ENCODE measurements at regions not wholly inside any gene's neighbourhood (a gene's known extent, or its start where the extent isn't known, plus 50 kb on each side); places are given as distances from the start of the nearest gene placed in this dataset.

GRCh38 chr5:155878991-155879575 lies 447.9 kb upstream of the SGCD start:
- no peaks in the 10 kb centered on the region for H3K79me2 ChIP-seq (ENCODE audit: control insufficient read depth, insufficient read depth, low read length)
- intact Hi-C loops (cut with micrococcal nuclease): no loop called here
- H3K9me1 ChIP-seq (ENCODE audit: control insufficient read depth, insufficient read depth, low read length): no peaks in the 10 kb centered on the region
- H3K4me2 ChIP-seq (ENCODE audit: insufficient read depth, low read length): no peak overlapping the region
- in situ Hi-C loops (cut with MboI): no loop called here
- no peaks in the 10 kb centered on the region for H3K36me3 ChIP-seq (ENCODE audit: control insufficient read depth, insufficient read depth, low read length)
- 2% methylated on average over 6 of the region's 6 CpGs for WGBS (ENCODE audit: insufficient coverage, low coverage, missing lambda C conversion rate)
- H3K9me3 ChIP-seq (replicated peaks; ENCODE audit: control insufficient read depth, insufficient read depth, low read depth, low read length): no peaks in the 10 kb centered on the region
- no peak for FAIRE-seq
- H3K9ac ChIP-seq (ENCODE audit: insufficient read depth in 1 of 2, low read depth in 2 of 2, low read length in 2 of 2): no peak overlapping the region
- ChIA-PET POLR2A (no interaction called here), CTCF (ENCODE audit: low intra/inter-chr PET ratio) (no interaction called here)
- no TSS peak for BruUV-seq (replicated peaks)
- no peaks in the 10 kb centered on the region for H3K4me1 ChIP-seq (replicated peaks in 1 of 2; ENCODE audit: control insufficient read depth in 2 of 2, insufficient read depth in 2 of 2, low read length in 2 of 2)
- TF ChIP-seq ZFPM2 (CRISPR knock-in tag; IDR thresholded peaks at IDR 0.05): no peak
- TF ChIP-seq NFIC (IDR thresholded peaks at IDR 0.05): 0 out of 2 replicates have a peak, but pooled peaks have one; percentile 27
- no peak for TF ChIP-seq ETS2 (tag; IDR thresholded peaks at IDR 0.05; ENCODE audit: borderline replicate concordance, poor library complexity, severe bottlenecking)
- H2AFZ ChIP-seq (ENCODE audit: low read depth, low read length): no peak overlapping the region
- H3K4me3 ChIP-seq: no peak overlapping the region
- DNase-seq (ENCODE audit: extremely low read depth in 1 of 4, low spot score in 3 of 4): no peak
- ATAC-seq: no peak
- no peaks in the 10 kb centered on the region for H3K27me3 ChIP-seq (ENCODE audit: control insufficient read depth in 2 of 2, insufficient read depth in 2 of 2, low read length in 2 of 2)
- no peaks in the 10 kb centered on the region for H4K20me1 ChIP-seq (replicated peaks; ENCODE audit: control insufficient read depth, insufficient read depth, low read length)
- no peak overlapping the region for H3K27ac ChIP-seq (ENCODE audit: extremely low read depth, low read depth, low read length)

DNA sequence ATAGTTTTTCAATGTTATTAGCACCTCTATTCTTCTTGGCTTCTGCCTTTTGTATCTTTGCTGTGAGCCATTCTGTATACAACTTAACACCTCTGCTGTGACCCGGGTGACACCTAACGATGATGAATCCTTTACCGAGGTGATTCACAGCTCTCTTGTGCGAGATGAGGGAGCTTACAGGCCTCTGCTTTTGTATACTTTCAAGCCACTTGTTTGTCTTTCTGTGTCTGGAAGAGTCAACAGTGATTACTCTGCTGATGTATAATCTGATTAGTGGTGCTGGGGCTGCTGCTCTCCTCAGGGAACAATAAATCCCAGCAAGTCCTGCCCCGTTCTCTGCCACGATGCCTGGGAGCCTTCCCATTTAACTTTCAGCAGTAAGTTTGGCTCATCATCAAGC lies 442.9 kb upstream of the SGCD start:
- no TSS peak for BruUV-seq (replicated peaks)
- Histone ChIP-seq H3K27me3 (ENCODE audit: control insufficient read depth in 2 of 2, insufficient read depth in 2 of 2, low read length in 2 of 2) (no peaks in the 10 kb centered on the region), H3K27ac (ENCODE audit: extremely low read depth, low read depth, low read length) (no peak overlapping the region), H3K4me1 (replicated peaks in 1 of 2; ENCODE audit: control insufficient read depth in 2 of 2, insufficient read depth in 2 of 2, low read length in 2 of 2) (no peaks in the 10 kb centered on the region), H2AFZ (ENCODE audit: low read depth, low read length) (no peak overlapping the region), H3K4me2 (ENCODE audit: insufficient read depth, low read length) (no peak overlapping the region), H3K9ac (ENCODE audit: insufficient read depth in 1 of 2, low read depth in 2 of 2, low read length in 2 of 2) (no peak overlapping the region), H4K20me1 (replicated peaks; ENCODE audit: control insufficient read depth, insufficient read depth, low read length) (no peaks in the 10 kb centered on the region), H3K36me3 (ENCODE audit: control insufficient read depth, insufficient read depth, low read length) (no peaks in the 10 kb centered on the region), H3K4me3 (no peak overlapping the region), H3K79me2 (ENCODE audit: control insufficient read depth, insufficient read depth, low read length) (no peaks in the 10 kb centered on the region), H3K9me3 (replicated peaks; ENCODE audit: control insufficient read depth, insufficient read depth, low read depth, low read length) (no peaks in the 10 kb centered on the region), H3K9me1 (ENCODE audit: control insufficient read depth, insufficient read depth, low read length) (no peaks in the 10 kb centered on the region)
- in situ Hi-C loops (cut with MboI): no loop called here
- no peak for FAIRE-seq
- WGBS (ENCODE audit: insufficient coverage, low coverage, missing lambda C conversion rate): 3% methylated on average over 6 of the region's 6 CpGs
- intact Hi-C loops (cut with micrococcal nuclease): no loop called here
- no peak for DNase-seq (ENCODE audit: extremely low read depth in 1 of 4, low spot score in 3 of 4)
- ChIA-PET POLR2A (no interaction called here), CTCF (ENCODE audit: low intra/inter-chr PET ratio) (no interaction called here)
- no peak for ATAC-seq
- TF ChIP-seq THRA (IDR thresholded peaks at IDR 0.05) (no peak), KAT2B (IDR thresholded peaks at IDR 0.05; ENCODE audit: low read depth, low read length) (no peak), HMG20B (CRISPR knock-in tag; IDR thresholded peaks at IDR 0.05) (no peak)
- TF ChIP-seq, protein P1, sequence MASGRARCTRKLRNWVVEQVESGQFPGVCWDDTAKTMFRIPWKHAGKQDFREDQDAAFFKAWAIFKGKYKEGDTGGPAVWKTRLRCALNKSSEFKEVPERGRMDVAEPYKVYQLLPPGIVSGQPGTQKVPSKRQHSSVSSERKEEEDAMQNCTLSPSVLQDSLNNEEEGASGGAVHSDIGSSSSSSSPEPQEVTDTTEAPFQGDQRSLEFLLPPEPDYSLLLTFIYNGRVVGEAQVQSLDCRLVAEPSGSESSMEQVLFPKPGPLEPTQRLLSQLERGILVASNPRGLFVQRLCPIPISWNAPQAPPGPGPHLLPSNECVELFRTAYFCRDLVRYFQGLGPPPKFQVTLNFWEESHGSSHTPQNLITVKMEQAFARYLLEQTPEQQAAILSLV (tag; IDR thresholded peaks at IDR 0.05): no peak
- TF ChIP-seq, protein P2, sequence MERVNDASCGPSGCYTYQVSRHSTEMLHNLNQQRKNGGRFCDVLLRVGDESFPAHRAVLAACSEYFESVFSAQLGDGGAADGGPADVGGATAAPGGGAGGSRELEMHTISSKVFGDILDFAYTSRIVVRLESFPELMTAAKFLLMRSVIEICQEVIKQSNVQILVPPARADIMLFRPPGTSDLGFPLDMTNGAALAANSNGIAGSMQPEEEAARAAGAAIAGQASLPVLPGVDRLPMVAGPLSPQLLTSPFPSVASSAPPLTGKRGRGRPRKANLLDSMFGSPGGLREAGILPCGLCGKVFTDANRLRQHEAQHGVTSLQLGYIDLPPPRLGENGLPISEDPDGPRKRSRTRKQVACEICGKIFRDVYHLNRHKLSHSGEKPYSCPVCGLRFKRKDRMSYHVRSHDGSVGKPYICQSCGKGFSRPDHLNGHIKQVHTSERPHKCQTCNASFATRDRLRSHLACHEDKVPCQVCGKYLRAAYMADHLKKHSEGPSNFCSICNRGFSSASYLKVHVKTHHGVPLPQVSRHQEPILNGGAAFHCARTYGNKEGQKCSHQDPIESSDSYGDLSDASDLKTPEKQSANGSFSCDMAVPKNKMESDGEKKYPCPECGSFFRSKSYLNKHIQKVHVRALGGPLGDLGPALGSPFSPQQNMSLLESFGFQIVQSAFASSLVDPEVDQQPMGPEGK (CRISPR knock-in tag; IDR thresholded peaks at IDR 0.05; ENCODE audit: borderline replicate concordance): no peak
- TF ChIP-seq, protein P3, sequence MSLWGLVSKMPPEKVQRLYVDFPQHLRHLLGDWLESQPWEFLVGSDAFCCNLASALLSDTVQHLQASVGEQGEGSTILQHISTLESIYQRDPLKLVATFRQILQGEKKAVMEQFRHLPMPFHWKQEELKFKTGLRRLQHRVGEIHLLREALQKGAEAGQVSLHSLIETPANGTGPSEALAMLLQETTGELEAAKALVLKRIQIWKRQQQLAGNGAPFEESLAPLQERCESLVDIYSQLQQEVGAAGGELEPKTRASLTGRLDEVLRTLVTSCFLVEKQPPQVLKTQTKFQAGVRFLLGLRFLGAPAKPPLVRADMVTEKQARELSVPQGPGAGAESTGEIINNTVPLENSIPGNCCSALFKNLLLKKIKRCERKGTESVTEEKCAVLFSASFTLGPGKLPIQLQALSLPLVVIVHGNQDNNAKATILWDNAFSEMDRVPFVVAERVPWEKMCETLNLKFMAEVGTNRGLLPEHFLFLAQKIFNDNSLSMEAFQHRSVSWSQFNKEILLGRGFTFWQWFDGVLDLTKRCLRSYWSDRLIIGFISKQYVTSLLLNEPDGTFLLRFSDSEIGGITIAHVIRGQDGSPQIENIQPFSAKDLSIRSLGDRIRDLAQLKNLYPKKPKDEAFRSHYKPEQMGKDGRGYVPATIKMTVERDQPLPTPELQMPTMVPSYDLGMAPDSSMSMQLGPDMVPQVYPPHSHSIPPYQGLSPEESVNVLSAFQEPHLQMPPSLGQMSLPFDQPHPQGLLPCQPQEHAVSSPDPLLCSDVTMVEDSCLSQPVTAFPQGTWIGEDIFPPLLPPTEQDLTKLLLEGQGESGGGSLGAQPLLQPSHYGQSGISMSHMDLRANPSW (CRISPR knock-in tag; IDR thresholded peaks at IDR 0.05): no peak
